ENCODE measurements at regions not wholly inside any gene's neighbourhood (a gene's known extent, or its start where the extent isn't known, plus 50 kb on each side); places are given as distances from the start of the nearest gene placed in this dataset.

DNA sequence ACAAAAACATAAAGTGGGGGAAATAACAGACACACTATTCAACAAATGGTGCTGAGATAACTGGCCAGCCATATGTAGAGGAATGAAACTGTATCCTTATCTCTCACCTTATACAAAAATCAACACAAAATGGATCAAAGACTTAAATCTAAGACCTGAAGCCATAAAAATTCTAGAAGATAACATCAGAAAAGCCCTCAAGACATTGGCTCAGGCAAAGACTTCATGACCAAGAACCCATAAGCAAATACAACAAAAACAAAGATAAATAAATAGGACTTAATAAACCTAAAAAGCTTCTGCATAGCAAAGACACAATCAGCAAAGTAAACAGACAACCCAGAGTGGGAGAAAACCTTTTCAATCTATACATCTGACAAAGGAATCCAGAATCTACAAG, 278.9 kb downstream of the PIK3C3 start:
- Histone ChIP-seq H3K36me3 (no peaks in the 10 kb centered on the region), H3K27ac (no peak overlapping the region), H3K4me3 (no peak overlapping the region), H3K9me3 (peaks cover 0 to 8% (median 0%) of the 10 kb centered on the region in 11 donors), H3K27me3 (no peaks in the 10 kb centered on the region), H3K4me1 (no peaks in the 10 kb centered on the region)
- intact Hi-C loops (cut with DNase I): loop anchor here in 1 of 10 donors (10.0 kb wide), 1 partner anchor 59 kb away; no protein-coding TSS in a partner anchor
- DNase-seq (no peak), ATAC-seq (no peak)
- TF ChIP-seq, protein P1, sequence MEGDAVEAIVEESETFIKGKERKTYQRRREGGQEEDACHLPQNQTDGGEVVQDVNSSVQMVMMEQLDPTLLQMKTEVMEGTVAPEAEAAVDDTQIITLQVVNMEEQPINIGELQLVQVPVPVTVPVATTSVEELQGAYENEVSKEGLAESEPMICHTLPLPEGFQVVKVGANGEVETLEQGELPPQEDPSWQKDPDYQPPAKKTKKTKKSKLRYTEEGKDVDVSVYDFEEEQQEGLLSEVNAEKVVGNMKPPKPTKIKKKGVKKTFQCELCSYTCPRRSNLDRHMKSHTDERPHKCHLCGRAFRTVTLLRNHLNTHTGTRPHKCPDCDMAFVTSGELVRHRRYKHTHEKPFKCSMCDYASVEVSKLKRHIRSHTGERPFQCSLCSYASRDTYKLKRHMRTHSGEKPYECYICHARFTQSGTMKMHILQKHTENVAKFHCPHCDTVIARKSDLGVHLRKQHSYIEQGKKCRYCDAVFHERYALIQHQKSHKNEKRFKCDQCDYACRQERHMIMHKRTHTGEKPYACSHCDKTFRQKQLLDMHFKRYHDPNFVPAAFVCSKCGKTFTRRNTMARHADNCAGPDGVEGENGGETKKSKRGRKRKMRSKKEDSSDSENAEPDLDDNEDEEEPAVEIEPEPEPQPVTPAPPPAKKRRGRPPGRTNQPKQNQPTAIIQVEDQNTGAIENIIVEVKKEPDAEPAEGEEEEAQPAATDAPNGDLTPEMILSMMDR (IDR thresholded peaks at IDR 0.05): no peak

DNA sequence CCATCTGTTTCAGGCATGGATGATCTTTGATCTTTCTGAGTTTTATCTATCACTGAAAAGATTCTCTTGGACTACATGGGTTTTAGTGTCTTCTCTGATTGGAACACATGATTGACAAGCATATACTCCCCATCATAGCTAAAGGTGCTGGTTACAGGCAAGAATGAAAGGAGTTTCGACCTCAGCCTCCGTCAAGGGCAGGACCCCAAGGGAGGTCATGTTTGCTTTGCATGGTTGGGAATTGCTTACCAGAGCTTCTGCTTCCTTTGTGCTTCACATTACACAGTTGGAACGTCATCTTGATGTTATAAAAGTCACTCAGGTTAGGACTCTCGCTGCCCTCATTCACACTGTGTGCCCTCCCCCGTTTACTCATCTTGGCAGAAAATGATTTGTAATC, 287.7 kb downstream of the PIK3C3 start:
- Histone ChIP-seq H3K4me3 (no peak overlapping the region), H3K36me3 (no peaks in the 10 kb centered on the region), H3K27me3 (no peaks in the 10 kb centered on the region), H3K4me1 (no peaks in the 10 kb centered on the region), H3K9me3 (peaks cover 0 to 8% (median 0%) of the 10 kb centered on the region in 11 donors), H3K27ac (no peak overlapping the region)
- ATAC-seq (no peak), DNase-seq (no peak)
- TF ChIP-seq, protein P1 (IDR thresholded peaks at IDR 0.05): no peak
- 67 to 70% methylated on average over 5 of the region's 5 CpGs for WGBS, 2 donors
- intact Hi-C loops (cut with DNase I): no loop called here

DNA sequence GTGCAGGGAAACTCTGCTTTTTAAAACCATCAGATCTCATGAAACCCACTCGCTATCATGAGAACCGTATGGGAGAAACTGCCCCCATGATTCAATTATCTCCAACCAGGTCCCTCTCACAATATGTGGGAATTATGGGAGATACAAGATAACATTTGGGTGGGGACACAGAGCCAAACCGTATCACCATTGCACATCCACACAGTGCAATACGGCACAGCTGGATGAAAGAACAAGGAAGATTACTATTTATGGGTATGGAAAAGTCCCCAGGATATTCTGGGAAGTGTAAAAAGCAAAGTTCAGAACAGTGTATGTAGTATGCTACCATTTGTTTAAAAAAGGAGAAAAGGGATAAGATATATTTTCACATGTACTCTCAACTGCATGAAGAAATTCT, 290.1 kb downstream of the PIK3C3 start:
- Histone ChIP-seq H3K4me3 (no peak overlapping the region), H3K27me3 (no peaks in the 10 kb centered on the region), H3K9me3 (peaks cover 0 to under 1% (median 0%) of the 10 kb centered on the region in 11 donors), H3K36me3 (no peaks in the 10 kb centered on the region), H3K4me1 (no peaks in the 10 kb centered on the region), H3K27ac (no peak overlapping the region)
- intact Hi-C loops (cut with DNase I): no loop called here
- TF ChIP-seq, protein P1 (IDR thresholded peaks at IDR 0.05): no peak
- 84 to 86% methylated on average over 4 of the region's 4 CpGs for WGBS, 2 donors
- no peak for ATAC-seq
- DNase-seq: no peak

DNA sequence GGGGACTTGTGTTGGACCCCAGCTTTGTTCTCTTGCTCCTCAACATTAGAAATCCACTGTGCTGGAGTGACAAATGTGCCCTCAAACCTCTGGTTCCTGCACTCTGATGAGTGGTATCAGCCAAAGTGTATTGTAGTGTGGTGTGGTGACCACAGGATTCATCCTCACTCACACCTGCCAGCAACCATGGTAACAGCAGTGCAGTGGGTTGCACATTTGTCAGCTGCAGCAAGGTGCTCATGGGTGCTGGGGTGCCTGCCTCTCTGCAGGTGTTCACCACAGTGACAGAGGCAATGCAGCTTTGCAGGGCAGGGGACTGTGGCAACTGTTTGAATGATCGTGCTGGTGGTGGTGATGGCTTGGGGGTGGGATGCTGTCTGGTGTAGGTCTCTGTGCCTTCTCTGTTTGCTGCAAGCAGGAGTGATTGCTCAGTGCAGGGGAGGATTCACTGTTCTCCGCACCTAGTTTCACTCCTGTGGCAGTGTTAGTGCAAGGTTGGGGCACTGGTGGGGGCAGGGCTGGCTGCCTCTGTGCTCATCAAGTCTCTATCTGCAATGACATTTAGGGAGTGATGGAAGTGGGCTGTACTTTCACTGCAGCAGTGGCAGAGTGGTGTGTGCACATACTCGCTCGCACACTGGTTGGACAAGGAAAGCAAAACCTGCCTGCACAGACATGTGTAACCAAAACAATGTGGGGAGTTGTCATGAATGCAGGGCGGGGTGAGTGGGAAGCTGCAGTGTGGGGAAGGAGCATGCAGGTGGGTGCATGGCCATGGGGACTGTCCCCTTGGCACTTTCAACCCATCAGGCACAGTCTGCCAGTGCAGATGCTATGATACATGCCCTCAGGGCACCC, 301.1 kb downstream of the PIK3C3 start:
- Histone ChIP-seq H3K27me3 (no peaks in the 10 kb centered on the region), H3K9me3 (peaks cover 0 to 34% (median 6%) of the 10 kb centered on the region in 11 donors), H3K4me1 (no peaks in the 10 kb centered on the region), H3K4me3 (no peak overlapping the region), H3K36me3 (no peaks in the 10 kb centered on the region), H3K27ac (no peak overlapping the region)
- ATAC-seq: no peak
- WGBS, 2 donors: 79 to 81% methylated on average over 5 of the region's 5 CpGs
- intact Hi-C loops (cut with DNase I): no loop called here
- TF ChIP-seq, protein P1 (IDR thresholded peaks at IDR 0.05): no peak
- DNase-seq: no peak

Data from heart right ventricle (tissue), 16 donors.